Breast epithelium (tissue), 3 donors: ENCODE measurements at regions not wholly inside any gene's neighbourhood (a gene's known extent, or its start where the extent isn't known, plus 50 kb on each side); places are given as distances from the start of the nearest gene placed in this dataset.

ENCODE experiments used
- CTCF ChIP-seq, 3 donors: fragments of 450-650 bp; IDR thresholded peaks; one replicate each; pipeline ENCODE4 v1.5.1; 2016 to 2017; ENCODE audit warnings: antibody characterized with exemption in 3 of 3, mild to moderate bottlenecking in 3 of 3, moderate library complexity in 3 of 3
- POLR2AphosphoS5 ChIP-seq, 3 donors: sonication (generic); formaldehyde crosslinking; IDR thresholded peaks; one replicate each; pipeline ENCODE4 v1.6.1; 2017; ENCODE audit warnings: antibody characterized with exemption in 3 of 3

- TF ChIP-seq CTCF (IDR thresholded peaks at IDR 0.05) (no peak), POLR2AphosphoS5 (IDR thresholded peaks at IDR 0.05) (no peak)
Measured at GRCh38 chr14:42626986-42627385, 1020.3 kb downstream of the LRFN5 start.
